KOPT-K1 (cell line): ENCODE measurements at regions not wholly inside any gene's neighbourhood (a gene's known extent, or its start where the extent isn't known, plus 50 kb on each side); places are given as distances from the start of the nearest gene placed in this dataset.

Source experiments
- H3K27ac ChIP-seq: fragments of 200-600 bp; sonication (generic); 2 replicates; pipeline ENCODE4 v1.5.1; 2016; ENCODE audit warnings: antibody characterized with exemption, mild to moderate bottlenecking, low read depth, low read length; ENCODE audit not compliant: poor library complexity, severe bottlenecking
- H3K36me3 ChIP-seq: fragments of 200-600 bp; sonication (generic); 2 replicates; pipeline ENCODE4 v1.5.1; 2017; ENCODE audit warnings: antibody characterized with exemption, mild to moderate bottlenecking, low read length, moderate library complexity; ENCODE audit not compliant: insufficient read depth
- H3K9me3 ChIP-seq: fragments of 200-600 bp; sonication (generic); 2 replicates; pipeline ENCODE4 v1.5.1; 2017; ENCODE audit warnings: antibody characterized with exemption, low read length, mild to moderate bottlenecking; ENCODE audit not compliant: insufficient read depth, poor library complexity, severe bottlenecking

- H3K27ac ChIP-seq = no peak overlapping the region
- H3K36me3 ChIP-seq = no peaks in the 10 kb centered on the region
- H3K9me3 ChIP-seq = peaks cover 22% of the 10 kb centered on the region
Observed at GRCh38 chr13:109451726-109452125, 334.7 kb downstream of the IRS2 start.

DNA sequence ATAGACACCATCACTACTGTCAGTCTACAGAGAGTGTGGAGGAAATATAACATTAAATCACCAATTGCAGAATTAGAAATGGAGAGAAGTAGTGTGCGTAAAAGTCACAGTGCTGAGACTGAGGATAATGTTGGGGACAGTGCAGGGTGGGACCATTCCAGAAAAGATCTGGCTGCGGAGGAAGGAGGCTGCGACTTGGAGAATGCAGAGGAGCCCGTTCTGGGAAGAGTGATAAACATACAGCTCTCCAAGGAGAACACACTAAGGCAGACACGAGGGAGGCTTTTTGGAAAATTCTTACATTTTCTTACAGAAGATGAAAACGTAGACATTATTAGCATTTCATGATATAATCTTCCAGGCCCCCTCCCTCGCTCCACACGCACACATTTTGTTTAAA is 337.8 kb downstream of the IRS2 start:
- Histone ChIP-seq H3K27ac (no peak overlapping the region), H3K9me3 (peaks cover 14% of the 10 kb centered on the region), H3K36me3 (no peaks in the 10 kb centered on the region)

GRCh38 chr13:109447667-109448066 is 338.7 kb downstream of the IRS2 start:
- H3K36me3 ChIP-seq = no peaks in the 10 kb centered on the region
- H3K9me3 ChIP-seq = peaks cover 4% of the 10 kb centered on the region
- H3K27ac ChIP-seq = no peak overlapping the region

DNA sequence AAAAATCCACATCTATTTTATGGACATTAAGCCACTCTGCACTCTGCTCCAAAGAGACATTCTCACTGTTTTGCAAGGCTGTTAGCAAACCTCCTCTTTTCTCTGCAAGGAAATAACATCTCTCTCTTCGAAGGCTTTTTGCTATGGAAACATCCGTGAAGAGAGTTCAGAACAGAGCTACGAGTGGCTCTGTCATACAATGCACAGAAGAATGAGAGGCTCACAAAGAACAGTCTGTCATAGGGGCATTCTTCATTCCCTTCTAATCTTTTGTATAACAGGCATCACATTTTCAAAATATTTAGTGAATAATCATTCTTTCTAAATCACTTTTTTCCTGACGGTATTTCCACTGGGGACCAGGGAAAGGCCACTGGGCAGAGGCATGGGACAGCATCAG is 346.1 kb downstream of the IRS2 start:
- Histone ChIP-seq H3K36me3 (no peaks in the 10 kb centered on the region), H3K9me3 (no peaks in the 10 kb centered on the region), H3K27ac (no peak overlapping the region)

DNA sequence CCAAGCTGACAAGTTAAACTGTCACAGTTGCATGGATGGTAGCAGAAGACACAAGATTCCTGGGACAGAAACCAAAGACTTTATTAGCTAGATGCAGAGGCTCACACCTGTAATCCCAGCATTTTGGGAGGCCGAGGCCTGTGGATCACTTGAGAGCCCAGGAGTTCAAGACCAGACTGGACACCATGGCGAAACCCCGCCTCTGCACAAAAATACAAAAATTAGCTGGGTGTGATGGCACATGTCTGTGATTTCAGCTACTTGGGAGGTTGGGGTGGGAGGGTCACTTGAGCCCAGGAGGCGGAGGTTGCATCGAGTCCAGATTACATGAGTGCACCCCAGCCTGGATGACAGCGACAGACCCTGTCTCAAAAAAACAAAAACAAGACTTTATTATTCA is 346.6 kb downstream of the IRS2 start:
- no peak overlapping the region for H3K27ac ChIP-seq
- H3K36me3 ChIP-seq = no peaks in the 10 kb centered on the region
- no peaks in the 10 kb centered on the region for H3K9me3 ChIP-seq

- Histone ChIP-seq H3K27ac (no peak overlapping the region), H3K9me3 (peaks cover 14% of the 10 kb centered on the region), H3K36me3 (no peaks in the 10 kb centered on the region)
Observed at GRCh38 chr13:109436841-109437240, 349.5 kb downstream of the IRS2 start.

DNA sequence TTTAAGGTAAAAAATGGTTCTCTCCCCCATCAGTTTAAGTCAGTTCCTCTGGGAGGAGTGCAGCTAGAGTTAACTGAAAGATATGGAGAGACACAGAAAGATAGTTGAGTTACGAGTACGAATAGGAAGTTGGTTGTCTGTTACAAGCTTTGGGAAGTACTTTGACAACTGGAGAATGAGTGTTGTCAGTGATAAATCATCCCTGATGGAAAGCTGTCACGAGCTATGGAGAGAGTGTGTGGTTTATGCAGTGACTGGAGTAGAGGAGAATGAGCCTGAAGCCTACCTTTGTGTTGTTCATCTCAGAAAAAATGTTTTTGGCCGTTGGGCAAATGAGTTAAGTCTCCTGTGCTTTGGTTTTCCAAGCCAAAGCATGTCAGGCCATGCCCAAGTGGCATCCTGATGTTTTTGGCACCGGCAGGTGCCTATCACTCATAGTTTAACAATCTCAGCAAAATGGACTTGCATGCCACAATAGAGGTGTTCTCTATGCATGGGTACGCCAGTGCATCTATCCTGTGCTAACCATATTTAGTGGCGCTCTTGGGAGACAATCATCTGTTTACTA is 350.2 kb downstream of the IRS2 start:
- peaks cover 17% of the 10 kb centered on the region for H3K9me3 ChIP-seq
- no peak overlapping the region for H3K27ac ChIP-seq
- no peaks in the 10 kb centered on the region for H3K36me3 ChIP-seq

GRCh38 chr13:109431217-109431616 is 355.2 kb downstream of the IRS2 start:
- no peaks in the 10 kb centered on the region for H3K36me3 ChIP-seq
- H3K9me3 ChIP-seq = peaks cover 17% of the 10 kb centered on the region
- no peak overlapping the region for H3K27ac ChIP-seq

DNA sequence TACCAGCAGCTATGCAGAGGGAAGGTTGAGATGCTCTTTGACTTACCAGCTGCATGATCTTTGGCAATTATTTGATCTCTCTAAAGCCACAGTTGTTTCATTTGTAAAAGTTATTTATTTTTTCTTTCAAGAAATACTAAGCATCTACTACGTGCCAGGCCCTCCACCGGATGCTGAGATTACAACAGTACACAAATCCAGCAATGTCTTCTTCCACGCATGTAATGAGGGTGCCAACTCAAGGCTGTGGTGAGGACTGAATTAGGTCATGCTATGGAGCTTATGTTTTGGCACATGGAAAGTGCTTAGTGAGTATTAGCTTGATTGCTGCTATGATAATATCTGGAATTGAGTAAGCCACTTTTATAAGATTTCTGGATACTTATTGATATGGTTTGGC is 358.2 kb downstream of the IRS2 start:
- Histone ChIP-seq H3K27ac (no peak overlapping the region), H3K36me3 (no peaks in the 10 kb centered on the region), H3K9me3 (peaks cover 16% of the 10 kb centered on the region)

- Histone ChIP-seq H3K36me3 (no peaks in the 10 kb centered on the region), H3K27ac (no peak overlapping the region), H3K9me3 (peaks cover 11% of the 10 kb centered on the region)
Observed at GRCh38 chr13:109427695-109428094, 358.7 kb downstream of the IRS2 start.

GRCh38 chr13:109427148-109427547 is 359.2 kb downstream of the IRS2 start:
- Histone ChIP-seq H3K9me3 (peaks cover 6% of the 10 kb centered on the region), H3K36me3 (no peaks in the 10 kb centered on the region), H3K27ac (no peak overlapping the region)

DNA sequence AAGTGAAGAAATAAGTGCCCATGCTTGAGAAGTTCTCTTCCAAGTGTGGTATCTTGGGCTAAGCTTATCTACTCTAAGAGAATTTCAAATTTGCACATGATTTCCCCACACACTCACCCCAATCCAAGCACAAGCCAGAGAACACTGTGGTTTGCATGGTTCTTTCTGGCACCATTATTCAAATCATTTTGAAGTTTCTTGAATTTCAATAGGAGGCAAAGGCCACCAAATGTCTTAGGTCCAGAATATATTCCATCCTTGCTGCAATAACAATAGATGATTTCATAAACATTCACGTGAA is 359.7 kb downstream of the IRS2 start:
- H3K36me3 ChIP-seq = no peaks in the 10 kb centered on the region
- peaks cover under 1% of the 10 kb centered on the region for H3K9me3 ChIP-seq
- no peak overlapping the region for H3K27ac ChIP-seq

GRCh38 chr13:109425821-109426689 is 360.3 kb downstream of the IRS2 start:
- no peak overlapping the region for H3K27ac ChIP-seq
- H3K36me3 ChIP-seq = no peaks in the 10 kb centered on the region
- H3K9me3 ChIP-seq = no peaks in the 10 kb centered on the region

GRCh38 chr13:109422161-109422560 is 364.2 kb downstream of the IRS2 start:
- H3K27ac ChIP-seq = no peak overlapping the region
- no peaks in the 10 kb centered on the region for H3K9me3 ChIP-seq
- no peaks in the 10 kb centered on the region for H3K36me3 ChIP-seq

DNA sequence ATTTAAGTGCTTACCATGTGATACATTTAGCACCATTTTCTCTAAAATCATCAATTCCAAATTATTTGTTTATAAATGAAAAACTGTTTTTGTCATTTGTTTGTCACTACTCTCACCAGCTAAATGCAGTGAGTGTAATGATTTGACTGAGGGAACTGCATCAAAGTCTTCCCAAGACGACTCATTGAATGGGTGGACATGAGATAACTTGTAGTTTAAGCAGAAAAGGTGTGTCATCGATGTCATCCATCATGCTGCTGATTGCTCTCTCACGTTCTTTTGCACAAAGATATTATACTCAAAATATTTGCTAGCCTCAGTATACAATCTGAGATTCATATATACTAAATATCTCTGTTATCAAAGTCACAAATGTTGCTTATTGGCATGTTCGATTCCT is 366.5 kb downstream of the IRS2 start:
- no peaks in the 10 kb centered on the region for H3K9me3 ChIP-seq
- no peaks in the 10 kb centered on the region for H3K36me3 ChIP-seq
- H3K27ac ChIP-seq = no peak overlapping the region

DNA sequence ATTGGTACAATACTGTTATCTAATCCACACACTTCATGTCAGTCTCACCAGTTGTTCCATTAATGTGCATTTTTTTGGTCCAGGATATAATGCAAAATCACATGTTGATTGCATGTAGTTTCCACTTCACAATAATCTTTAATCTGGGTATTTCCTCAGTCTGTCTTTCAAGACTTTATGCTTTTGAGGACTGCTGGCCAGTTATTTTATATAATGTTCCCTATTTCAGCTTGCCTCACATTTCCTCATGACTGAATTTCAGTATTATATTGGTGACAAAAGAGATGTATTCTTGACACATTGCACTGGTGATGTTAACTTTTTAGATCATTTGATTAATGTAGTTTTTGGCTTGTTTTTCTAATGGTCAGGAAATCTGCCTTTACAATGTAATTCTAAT is 368.3 kb downstream of the IRS2 start:
- no peaks in the 10 kb centered on the region for H3K36me3 ChIP-seq
- H3K9me3 ChIP-seq = no peaks in the 10 kb centered on the region
- no peak overlapping the region for H3K27ac ChIP-seq
